Keratinocyte (primary cell): ENCODE measurements at regions not wholly inside any gene's neighbourhood (a gene's known extent, or its start where the extent isn't known, plus 50 kb on each side); places are given as distances from the start of the nearest gene placed in this dataset.

Source experiments
- DNase-seq: peaks from one replicate; pipeline ENCODE4 v3.0.0-alpha.2; 2011; ENCODE audit warnings: low read depth, missing footprints, low spot score
- FAIRE-seq: peaks from 2 replicates; lab custom pipeline; 2011; peaks lifted over from hg19 to GRCh38; lab: Jason Lieb, UNC
- H2AFZ ChIP-seq: 2 replicates; pipeline ENCODE4 v1.6.0; 2012; ENCODE audit warnings: low read length, control low read depth, inconsistent platforms; ENCODE audit not compliant: control insufficient read depth
- H3K27ac ChIP-seq: 2 replicates; pipeline ENCODE4 v1.5.1; 2011; ENCODE audit warnings: low read length; ENCODE audit not compliant: control insufficient read depth, insufficient read depth
- H3K27me3 ChIP-seq: 3 replicates; pipeline ENCODE4 v1.6.0; 2011; ENCODE audit warnings: low read length; ENCODE audit not compliant: control insufficient read depth, insufficient read depth; ENCODE audit errors: extremely low read depth
- H3K36me3 ChIP-seq, 2 experiments: 2 replicates in 1 of 2; 3 replicates in 1 of 2; pipeline ENCODE4 v1.5.1; 2011; ENCODE audit warnings: low read length in 2 of 2, mild to moderate bottlenecking in 1 of 2; ENCODE audit not compliant: control insufficient read depth in 2 of 2, insufficient read depth in 2 of 2; ENCODE audit errors: extremely low read depth in 1 of 2
- H3K4me1 ChIP-seq: 3 replicates; pipeline ENCODE4 v1.5.1; 2011; ENCODE audit warnings: low read length; ENCODE audit not compliant: control insufficient read depth, insufficient read depth; ENCODE audit errors: extremely low read depth
- H3K4me2 ChIP-seq: 3 replicates; pipeline ENCODE4 v1.6.0; 2011; ENCODE audit warnings: low read depth, low read length; ENCODE audit not compliant: control insufficient read depth, insufficient read depth; ENCODE audit errors: extremely low read depth
- H3K4me3 ChIP-seq, 3 experiments: fragments of 200-600 bp in 1 of 3; sonication (generic) in 1 of 3; 2 replicates in 2 of 3; 3 replicates in 1 of 3; pipeline ENCODE4 v1.5.1; 2011 to 2016; ENCODE audit warnings: low read length in 3 of 3, mild to moderate bottlenecking in 3 of 3, control low read depth in 2 of 3, inconsistent platforms in 1 of 3, low read depth in 1 of 3, mixed read lengths in 1 of 3, mixed run types in 1 of 3, moderate library complexity in 1 of 3; ENCODE audit not compliant: control insufficient read depth in 2 of 3, insufficient read depth in 2 of 3; ENCODE audit errors: extremely low read depth in 1 of 3
- H3K79me2 ChIP-seq: 2 replicates; pipeline ENCODE4 v1.6.0; 2012; ENCODE audit warnings: low read length; ENCODE audit not compliant: control insufficient read depth, insufficient read depth
- H3K9ac ChIP-seq: 3 replicates; pipeline ENCODE4 v1.6.0; 2011; ENCODE audit warnings: low read length; ENCODE audit not compliant: control insufficient read depth, insufficient read depth; ENCODE audit errors: extremely low read depth
- H3K9me1 ChIP-seq: 3 replicates; pipeline ENCODE4 v1.6.0; 2011; ENCODE audit warnings: low read length; ENCODE audit not compliant: control insufficient read depth, insufficient read depth; ENCODE audit errors: extremely low read depth
- H3K9me3 ChIP-seq: 2 replicates; pipeline ENCODE4 v1.5.1; 2012; ENCODE audit warnings: low read depth, low read length; ENCODE audit not compliant: control insufficient read depth
- H4K20me1 ChIP-seq: 3 replicates; pipeline ENCODE4 v1.6.0; 2011; ENCODE audit warnings: low read length; ENCODE audit not compliant: control insufficient read depth, insufficient read depth; ENCODE audit errors: extremely low read depth
- CTCF ChIP-seq, 3 experiments: IDR thresholded peaks in 1 of 3; conservative IDR thresholded peaks in 1 of 3; optimal IDR thresholded peaks in 1 of 3; 2 replicates in 2 of 3; 3 replicates in 1 of 3; pipeline versions ENCODE3 to v1.5.1; 2011; ENCODE audit warnings: low read length in 3 of 3, mild to moderate bottlenecking in 3 of 3, moderate library complexity in 2 of 3, control low read depth in 1 of 3, inconsistent platforms in 1 of 3; ENCODE audit not compliant: insufficient read depth in 2 of 3; ENCODE audit errors: extremely low read depth in 1 of 3
- EZH2 ChIP-seq: IDR thresholded peaks from one replicate; pipeline ENCODE4 v1.6.1; 2012; ENCODE audit warnings: inconsistent platforms, mild to moderate bottlenecking, low read length, moderate library complexity
- dilution Hi-C: fragments of 300-500 bp; cut with MboI; formaldehyde crosslinking; loops from one replicate; pipeline ENCODE4 v1.7.0; 2020; ENCODE audit warnings: low sequenced_read_pairs; ENCODE audit not compliant: extremely low pct_ligation_motif_present

- FAIRE-seq (no peak), DNase-seq (no peak)
- Histone ChIP-seq H4K20me1 (no peaks in the 10 kb centered on the region), H3K4me3 (no peak overlapping the region), H3K79me2 (no peaks in the 10 kb centered on the region), H3K27me3 (no peaks in the 10 kb centered on the region), H3K9me3 (no peaks in the 10 kb centered on the region), H3K4me2 (no peak overlapping the region), H3K4me1 (no peaks in the 10 kb centered on the region), H2AFZ (no peak overlapping the region), H3K9me1 (no peaks in the 10 kb centered on the region), H3K9ac (no peak overlapping the region), H3K27ac (no peak overlapping the region), H3K36me3 (no peaks in the 10 kb centered on the region)
- no peak for TF ChIP-seq EZH2
- TF ChIP-seq CTCF (optimal IDR thresholded peaks at IDR 0.05 in 1 of 3, IDR thresholded peaks at IDR 0.05 in 1 of 3, conservative IDR thresholded peaks at IDR 0.05 in 1 of 3; ENCODE audit: extremely low read depth in 1 of 3, insufficient read depth in 2 of 3, low read length in 3 of 3): no peak
- dilution Hi-C loops: no loop called here
Observed at GRCh38 chr5:60340965-60341471, 358.9 kb downstream of the DEPDC1B start.

GRCh38 chr5:60340326-60340725, 359.6 kb downstream of the DEPDC1B start:
- no peak overlapping the region for H3K4me2 ChIP-seq
- no peak for DNase-seq
- no peaks in the 10 kb centered on the region for H3K4me1 ChIP-seq
- dilution Hi-C loops: no loop called here
- H3K27me3 ChIP-seq: no peaks in the 10 kb centered on the region
- no peak overlapping the region for H3K27ac ChIP-seq
- H2AFZ ChIP-seq: no peak overlapping the region
- no peaks in the 10 kb centered on the region for H3K79me2 ChIP-seq
- no peaks in the 10 kb centered on the region for H3K9me3 ChIP-seq
- no peak overlapping the region for H3K9ac ChIP-seq
- no peaks in the 10 kb centered on the region for H3K9me1 ChIP-seq
- no peaks in the 10 kb centered on the region for H3K36me3 ChIP-seq
- H4K20me1 ChIP-seq: no peaks in the 10 kb centered on the region
- H3K4me3 ChIP-seq: no peak overlapping the region
- FAIRE-seq: no peak
- TF ChIP-seq CTCF (optimal IDR thresholded peaks at IDR 0.05 in 1 of 3, IDR thresholded peaks at IDR 0.05 in 1 of 3, conservative IDR thresholded peaks at IDR 0.05 in 1 of 3; ENCODE audit: extremely low read depth in 1 of 3, insufficient read depth in 2 of 3, low read length in 3 of 3) (no peak), EZH2 (no peak)
